ENCODE measurements at regions not wholly inside any gene's neighbourhood (a gene's known extent, or its start where the extent isn't known, plus 50 kb on each side); places are given as distances from the start of the nearest gene placed in this dataset.

GRCh38 chr6:18640134-18640533 is 253.0 kb downstream of the RNF144B start:
- H3K9me3 ChIP-seq (replicated peaks; ENCODE audit: control insufficient read depth, insufficient read depth, low read length) = no peaks in the 10 kb centered on the region
- no peak overlapping the region for H3K4me3 ChIP-seq
- in situ Hi-C loops (cut with MboI) = no loop called here
- intact Hi-C loops (cut with micrococcal nuclease; ENCODE audit: unreplicated experiment) = no loop called here
- TF ChIP-seq CHD1 (IDR thresholded peaks at IDR 0.05; ENCODE audit: low read depth, low read length) = no peak
- TF ChIP-seq NFYB (IDR thresholded peaks at IDR 0.05; ENCODE audit: insufficient read depth, low read depth, low read length) = no peak
- no peak for TF ChIP-seq RBBP5 (conservative IDR thresholded peaks at IDR 0.05)
- no peak for TF ChIP-seq NRF1 (conservative IDR thresholded peaks at IDR 0.05; ENCODE audit: low read depth, low read length)
- TF ChIP-seq SP1 (IDR thresholded peaks at IDR 0.05; ENCODE audit: low read depth, low read length) = no peak
- no peak for TF ChIP-seq E4F1 (IDR thresholded peaks at IDR 0.05; ENCODE audit: borderline replicate concordance, partially characterized antibody)
- no peak for TF ChIP-seq MAX (IDR thresholded peaks at IDR 0.05; ENCODE audit: low read depth, low read length)
- TF ChIP-seq HDAC6 (IDR thresholded peaks at IDR 0.05; ENCODE audit: unreplicated experiment) = no peak
- no peak for TF ChIP-seq MXI1 (IDR thresholded peaks at IDR 0.05; ENCODE audit: low read depth, low read length)
- POLR2A ChIA-PET = no interaction called here
- no peaks in the 10 kb centered on the region for H3K79me2 ChIP-seq (ENCODE audit: control insufficient read depth, insufficient read depth, low read length)
- BruUV-seq (replicated peaks) = no TSS peak
- SMC1A ChIA-PET (ENCODE audit: uncharacterized antibody, unreplicated experiment) = no interaction called here
- no peak overlapping the region for H3K9ac ChIP-seq (ENCODE audit: control insufficient read depth, insufficient read depth, low read length)
- RAD21 ChIA-PET (ENCODE audit: unreplicated experiment) = no interaction called here
- H3K36me3 ChIP-seq (ENCODE audit: control insufficient read depth in 2 of 2, insufficient read depth in 2 of 2, low read length in 1 of 2) = no peaks in the 10 kb centered on the region
- ATAC-seq = no peak
- H3K4me1 ChIP-seq (ENCODE audit: control insufficient read depth, insufficient read depth, low read length) = no peaks in the 10 kb centered on the region
- no peak overlapping the region for H3K27ac ChIP-seq (ENCODE audit: control insufficient read depth, insufficient read depth)
- H2AFZ ChIP-seq (ENCODE audit: control insufficient read depth, low read depth, low read length) = no peak overlapping the region
- no peaks in the 10 kb centered on the region for H4K20me1 ChIP-seq (ENCODE audit: control insufficient read depth, insufficient read depth)
- H3K4me2 ChIP-seq (ENCODE audit: control insufficient read depth, insufficient read depth) = no peak overlapping the region
- no peak for DNase-seq (ENCODE audit: low read depth, low spot score)
- CTCF ChIA-PET = interaction anchor here (0.6 kb wide), 1 partner anchor 45 kb away, joined by 4 read pairs; no protein-coding TSS in a partner anchor
- H3K27me3 ChIP-seq (replicated peaks in 1 of 2; ENCODE audit: control insufficient read depth in 2 of 2, insufficient read depth in 2 of 2, low read length in 1 of 2) = no peaks in the 10 kb centered on the region
- no peak for FAIRE-seq

Data from GM12878 (cell line).